ENCODE measurements at regions not wholly inside any gene's neighbourhood (a gene's known extent, or its start where the extent isn't known, plus 50 kb on each side); places are given as distances from the start of the nearest gene placed in this dataset.

DNA sequence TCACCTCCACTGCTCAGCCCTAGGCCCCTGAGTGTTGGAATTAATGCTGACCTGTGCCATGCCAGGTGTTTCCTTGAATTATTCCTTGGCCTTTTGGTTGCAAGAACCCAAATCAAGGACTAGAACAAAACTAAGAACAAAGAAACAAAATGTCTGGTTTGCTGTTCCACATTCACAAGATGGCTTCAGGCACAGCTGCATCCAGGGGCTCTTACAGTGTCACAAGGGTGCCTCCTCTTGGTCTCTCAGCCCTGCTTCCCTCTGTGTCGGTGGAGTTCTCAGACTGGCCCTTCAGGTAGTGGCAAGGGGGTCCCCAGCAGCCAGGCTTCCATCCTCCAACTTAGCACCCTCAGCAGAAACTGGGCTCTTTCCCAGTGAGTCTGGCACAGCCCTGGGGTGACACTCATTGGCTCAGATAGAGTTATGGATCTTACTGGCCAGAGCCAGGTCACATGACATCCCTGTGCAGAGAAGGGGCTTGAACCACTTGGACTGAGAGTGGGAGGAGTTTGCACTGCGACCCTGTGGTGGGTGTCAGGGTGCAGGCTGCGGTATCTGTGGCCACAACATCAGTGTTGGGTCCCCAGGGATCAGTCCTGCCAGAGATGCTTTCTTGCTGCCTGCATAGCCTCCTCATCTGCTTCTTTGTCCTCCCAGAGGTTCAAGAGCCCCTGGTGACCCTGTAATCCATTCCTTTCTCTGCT is 427.7 kb upstream of the SULF2 start:
- DNase-seq (ENCODE audit: low read depth) = no peak
- TF ChIP-seq, protein P1, sequence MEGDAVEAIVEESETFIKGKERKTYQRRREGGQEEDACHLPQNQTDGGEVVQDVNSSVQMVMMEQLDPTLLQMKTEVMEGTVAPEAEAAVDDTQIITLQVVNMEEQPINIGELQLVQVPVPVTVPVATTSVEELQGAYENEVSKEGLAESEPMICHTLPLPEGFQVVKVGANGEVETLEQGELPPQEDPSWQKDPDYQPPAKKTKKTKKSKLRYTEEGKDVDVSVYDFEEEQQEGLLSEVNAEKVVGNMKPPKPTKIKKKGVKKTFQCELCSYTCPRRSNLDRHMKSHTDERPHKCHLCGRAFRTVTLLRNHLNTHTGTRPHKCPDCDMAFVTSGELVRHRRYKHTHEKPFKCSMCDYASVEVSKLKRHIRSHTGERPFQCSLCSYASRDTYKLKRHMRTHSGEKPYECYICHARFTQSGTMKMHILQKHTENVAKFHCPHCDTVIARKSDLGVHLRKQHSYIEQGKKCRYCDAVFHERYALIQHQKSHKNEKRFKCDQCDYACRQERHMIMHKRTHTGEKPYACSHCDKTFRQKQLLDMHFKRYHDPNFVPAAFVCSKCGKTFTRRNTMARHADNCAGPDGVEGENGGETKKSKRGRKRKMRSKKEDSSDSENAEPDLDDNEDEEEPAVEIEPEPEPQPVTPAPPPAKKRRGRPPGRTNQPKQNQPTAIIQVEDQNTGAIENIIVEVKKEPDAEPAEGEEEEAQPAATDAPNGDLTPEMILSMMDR (IDR thresholded peaks at IDR 0.05; ENCODE audit: low read depth, low read length, missing control alignments) = no peak
- H3K4me3 ChIP-seq (ENCODE audit: low read depth, low read length) = no peak overlapping the region

GRCh38 chr20:48211847-48212246 is 426.6 kb upstream of the SULF2 start:
- TF ChIP-seq, protein P1 (IDR thresholded peaks at IDR 0.05; ENCODE audit: low read depth, low read length, missing control alignments) = no peak
- H3K4me3 ChIP-seq (ENCODE audit: low read depth, low read length) = no peak overlapping the region
- DNase-seq (ENCODE audit: low read depth) = no peak

- DNase-seq (ENCODE audit: low read depth) = no peak
- TF ChIP-seq, protein P1 (IDR thresholded peaks at IDR 0.05; ENCODE audit: low read depth, low read length, missing control alignments) = no peak
- H3K4me3 ChIP-seq (ENCODE audit: low read depth, low read length) = no peak overlapping the region
Measured at GRCh38 chr20:48211238-48211637, 426.0 kb upstream of the SULF2 start.

GRCh38 chr20:48210111-48211027 is 425.1 kb upstream of the SULF2 start:
- TF ChIP-seq, protein P1 (IDR thresholded peaks at IDR 0.05; ENCODE audit: low read depth, low read length, missing control alignments) = no peak
- H3K4me3 ChIP-seq (ENCODE audit: low read depth, low read length) = no peak overlapping the region
- no peak for DNase-seq (ENCODE audit: low read depth)

GRCh38 chr20:48209102-48209501 is 423.8 kb upstream of the SULF2 start:
- TF ChIP-seq, protein P1 (IDR thresholded peaks at IDR 0.05; ENCODE audit: low read depth, low read length, missing control alignments) = no peak
- no peak for DNase-seq (ENCODE audit: low read depth)
- no peak overlapping the region for H3K4me3 ChIP-seq (ENCODE audit: low read depth, low read length)

GRCh38 chr20:48208176-48208575 is 422.9 kb upstream of the SULF2 start:
- TF ChIP-seq, protein P1 (IDR thresholded peaks at IDR 0.05; ENCODE audit: low read depth, low read length, missing control alignments) = no peak
- no peak overlapping the region for H3K4me3 ChIP-seq (ENCODE audit: low read depth, low read length)
- DNase-seq (ENCODE audit: low read depth) = no peak

Data from GM12864 (cell line).